Activated CD8-positive, alpha-beta memory T cell treated with anti-CD3 and anti-CD28 coated beads, Interleukin-2, amount 50 U/mL, for 4 hours (primary cell): ENCODE measurements at regions not wholly inside any gene's neighbourhood (a gene's known extent, or its start where the extent isn't known, plus 50 kb on each side); places are given as distances from the start of the nearest gene placed in this dataset.

Source experiments
- DNase-seq: peaks from one replicate; pipeline ENCODE4 v3.0.0-alpha.2; 2020

GRCh38 chr6:15993716-15994228 is 135.1 kb upstream of the MYLIP start:
- DNase-seq = no peak

- DNase-seq = no peak
These were observed 138.7 kb upstream of the MYLIP start for GRCh38 chr6:15990179-15990578.

GRCh38 chr6:15989397-15989796 is 139.5 kb upstream of the MYLIP start:
- DNase-seq = no peak

- DNase-seq = no peak
These were observed 141.3 kb upstream of the MYLIP start for GRCh38 chr6:15987569-15987968.

GRCh38 chr6:15986027-15986629 is 142.8 kb upstream of the MYLIP start:
- no peak for DNase-seq

- no peak for DNase-seq
These were observed 143.4 kb upstream of the MYLIP start for GRCh38 chr6:15985379-15985959.

GRCh38 chr6:15981956-15982355 is 146.9 kb upstream of the MYLIP start:
- no peak for DNase-seq

- no peak for DNase-seq
These were observed 148.1 kb upstream of the MYLIP start for GRCh38 chr6:15980801-15981200.

- DNase-seq = no peak
These were observed 150.5 kb upstream of the MYLIP start for GRCh38 chr6:15978426-15978825.

GRCh38 chr6:15977050-15977449 is 151.8 kb upstream of the MYLIP start:
- no peak for DNase-seq

DNA sequence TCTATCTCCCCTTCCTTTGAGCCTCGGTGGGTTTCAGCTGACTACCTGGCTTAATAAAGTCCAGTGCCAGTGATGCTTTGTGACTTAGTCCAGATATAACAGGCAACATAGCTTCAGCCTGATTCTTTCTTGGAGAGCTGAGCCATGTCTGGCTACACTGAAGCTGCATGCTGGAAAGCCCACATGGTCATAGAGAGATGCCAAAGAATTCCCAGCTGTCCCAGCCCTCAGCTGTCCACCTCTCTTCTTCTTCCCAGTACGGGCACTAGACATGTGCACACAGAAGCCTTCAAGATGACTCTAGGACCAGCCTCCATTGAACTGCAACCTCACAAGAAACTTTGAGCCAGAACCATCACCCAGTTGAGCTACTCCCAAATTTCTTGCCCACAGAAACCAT is 154.1 kb upstream of the MYLIP start:
- DNase-seq = no peak

- no peak for DNase-seq
These were observed 158.4 kb upstream of the MYLIP start for GRCh38 chr6:15970517-15970916.

GRCh38 chr6:15969236-15969778 is 159.6 kb upstream of the MYLIP start:
- DNase-seq = no peak

- no peak for DNase-seq
These were observed 160.4 kb upstream of the MYLIP start for GRCh38 chr6:15968519-15968918.

- no peak for DNase-seq
These were observed 162.8 kb upstream of the MYLIP start for GRCh38 chr6:15966000-15966520.

DNA sequence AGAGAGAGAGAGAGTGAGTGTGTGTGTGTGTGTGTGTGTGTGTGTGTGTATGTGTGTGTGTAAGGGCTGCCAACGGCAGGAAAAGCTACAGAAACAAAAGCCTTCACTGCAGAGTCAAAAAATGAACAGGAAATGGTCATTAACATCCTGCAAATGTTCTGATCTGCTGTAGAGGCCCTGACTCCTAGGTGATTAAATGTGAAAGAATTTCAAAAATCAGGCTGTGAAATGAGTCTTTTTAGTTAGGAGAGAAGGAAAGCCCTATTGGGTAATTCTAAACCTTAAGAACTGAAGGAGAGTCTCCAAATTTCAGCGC is 166.5 kb upstream of the MYLIP start:
- no peak for DNase-seq

- DNase-seq = no peak
These were observed 167.0 kb upstream of the MYLIP start for GRCh38 chr6:15961635-15962448.

DNA sequence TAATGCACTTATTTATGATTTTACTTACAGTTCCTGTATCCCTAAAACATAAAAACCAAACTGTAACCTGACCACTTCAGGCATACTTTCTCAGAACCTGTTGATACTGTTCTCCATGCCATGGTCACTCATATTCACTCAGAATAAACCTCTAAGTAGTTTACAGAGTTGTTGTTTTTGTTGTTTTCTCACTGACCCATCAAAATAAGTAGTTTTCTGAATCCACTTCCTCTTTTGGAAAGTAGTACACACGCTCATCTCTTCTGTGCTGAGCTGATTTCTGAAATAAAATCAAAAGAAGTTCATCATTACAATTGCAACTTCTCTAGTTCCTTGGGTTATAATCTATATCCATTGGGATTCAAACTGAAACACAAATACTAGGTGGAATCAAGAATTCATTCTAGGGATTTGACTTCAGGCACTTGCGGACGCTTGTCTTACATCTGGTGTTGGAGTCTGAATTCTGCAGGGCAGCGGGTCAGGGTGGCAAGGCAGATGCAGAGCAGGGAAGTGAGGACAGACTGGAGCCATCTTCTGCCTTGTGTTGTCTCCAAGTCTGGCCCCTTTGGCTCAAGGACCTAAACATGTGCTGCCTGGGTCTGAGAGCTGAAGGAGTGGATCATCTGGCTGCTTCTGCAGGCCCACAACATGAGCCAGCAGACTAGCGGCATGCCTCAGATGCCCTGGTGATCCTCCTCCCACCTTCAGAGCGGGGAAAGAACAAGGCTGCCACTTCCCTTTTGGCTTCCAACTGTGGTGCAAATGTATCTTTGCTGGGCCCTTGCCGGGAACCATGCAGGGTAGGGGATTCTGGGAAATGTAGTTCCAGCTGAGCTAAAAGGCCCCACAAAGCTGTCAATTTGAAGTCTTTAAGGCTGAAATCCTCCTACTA is 167.9 kb upstream of the MYLIP start:
- no peak for DNase-seq

DNA sequence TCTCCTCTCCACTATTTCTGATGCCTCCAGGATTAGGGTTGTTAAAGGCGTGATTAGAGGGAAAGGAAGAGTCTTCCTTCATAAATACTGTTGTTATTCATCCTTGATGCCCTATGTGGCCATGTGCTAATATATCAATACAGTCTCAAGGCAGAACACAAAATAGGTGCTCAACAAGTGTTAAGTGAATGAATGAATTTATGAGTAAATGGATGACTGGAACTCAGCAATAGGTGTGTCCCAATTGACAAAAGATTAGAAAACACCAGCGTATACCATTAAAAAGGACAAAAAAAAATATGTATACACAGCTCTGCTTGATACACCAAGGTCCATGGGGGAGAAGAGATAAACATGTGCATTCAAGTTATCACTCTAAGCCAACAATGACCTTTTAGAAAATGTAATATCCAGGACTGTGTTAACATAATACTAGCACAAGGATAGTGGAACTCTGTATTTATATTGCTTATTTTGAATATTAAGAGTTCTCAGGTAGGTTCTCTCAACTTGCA is 171.2 kb upstream of the MYLIP start:
- no peak for DNase-seq

GRCh38 chr6:15956205-15957106 is 172.4 kb upstream of the MYLIP start:
- DNase-seq = no peak

DNA sequence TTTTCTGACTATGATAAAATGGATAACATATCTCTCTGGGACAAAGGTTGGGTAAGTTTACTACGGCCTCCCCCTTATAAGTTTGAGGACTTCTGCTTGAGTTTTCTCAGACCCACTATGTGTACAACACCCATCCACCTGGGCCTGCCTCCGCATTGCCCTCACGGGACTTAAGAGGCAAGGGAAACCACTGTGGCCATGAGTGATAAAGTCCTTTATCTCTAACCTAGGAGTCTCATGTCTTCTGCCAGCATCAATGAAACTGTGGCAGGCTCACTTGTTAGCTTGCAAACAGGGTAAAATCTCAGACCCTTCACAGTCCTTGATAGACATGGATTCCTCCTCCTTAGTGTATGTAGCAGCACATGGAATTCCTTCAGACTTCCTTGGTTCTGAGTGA is 173.4 kb upstream of the MYLIP start:
- no peak for DNase-seq
